ENCODE measurements at regions not wholly inside any gene's neighbourhood (a gene's known extent, or its start where the extent isn't known, plus 50 kb on each side); places are given as distances from the start of the nearest gene placed in this dataset.
"Not testable (repeated sequence)": the region's sequence is repeated elsewhere in the genome, so short reads cannot be mapped to it uniquely, and the experiment has no call there.

DNA sequence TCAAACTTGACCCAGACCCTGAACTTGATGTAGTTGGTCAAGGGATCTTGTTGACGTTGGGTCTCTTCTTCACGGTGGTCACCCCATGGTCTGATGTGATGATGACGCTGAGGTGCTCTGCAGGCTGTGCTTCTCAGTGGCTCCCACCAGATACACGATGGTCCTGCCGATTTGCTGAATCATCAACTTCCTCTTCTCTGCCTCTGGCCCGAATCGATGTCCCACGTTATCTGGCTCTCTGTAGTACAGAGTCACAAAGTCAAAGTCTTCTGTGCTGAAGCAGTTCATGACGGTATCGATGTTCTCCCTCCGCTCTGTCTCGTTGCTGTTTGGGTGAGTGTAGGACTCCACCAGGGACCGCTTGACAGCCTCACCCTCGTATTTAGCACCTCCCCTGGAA is 58.5 kb upstream of the ZNF195 start:
- TF ChIP-seq, protein P1, sequence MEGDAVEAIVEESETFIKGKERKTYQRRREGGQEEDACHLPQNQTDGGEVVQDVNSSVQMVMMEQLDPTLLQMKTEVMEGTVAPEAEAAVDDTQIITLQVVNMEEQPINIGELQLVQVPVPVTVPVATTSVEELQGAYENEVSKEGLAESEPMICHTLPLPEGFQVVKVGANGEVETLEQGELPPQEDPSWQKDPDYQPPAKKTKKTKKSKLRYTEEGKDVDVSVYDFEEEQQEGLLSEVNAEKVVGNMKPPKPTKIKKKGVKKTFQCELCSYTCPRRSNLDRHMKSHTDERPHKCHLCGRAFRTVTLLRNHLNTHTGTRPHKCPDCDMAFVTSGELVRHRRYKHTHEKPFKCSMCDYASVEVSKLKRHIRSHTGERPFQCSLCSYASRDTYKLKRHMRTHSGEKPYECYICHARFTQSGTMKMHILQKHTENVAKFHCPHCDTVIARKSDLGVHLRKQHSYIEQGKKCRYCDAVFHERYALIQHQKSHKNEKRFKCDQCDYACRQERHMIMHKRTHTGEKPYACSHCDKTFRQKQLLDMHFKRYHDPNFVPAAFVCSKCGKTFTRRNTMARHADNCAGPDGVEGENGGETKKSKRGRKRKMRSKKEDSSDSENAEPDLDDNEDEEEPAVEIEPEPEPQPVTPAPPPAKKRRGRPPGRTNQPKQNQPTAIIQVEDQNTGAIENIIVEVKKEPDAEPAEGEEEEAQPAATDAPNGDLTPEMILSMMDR (IDR thresholded peaks at IDR 0.05; ENCODE audit: insufficient read depth, low read length, poor library complexity, severe bottlenecking): not testable (repeated sequence)
- not testable (repeated sequence) for TF ChIP-seq EZH2phosphoT487 (conservative IDR thresholded peaks at IDR 0.05; ENCODE audit: low read length)

All from SU-DHL-6 (cell line).